Endothelial cell (in vitro differentiated cells): ENCODE measurements at regions not wholly inside any gene's neighbourhood (a gene's known extent, or its start where the extent isn't known, plus 50 kb on each side); places are given as distances from the start of the nearest gene placed in this dataset.

Source experiments
- DNase-seq: peaks from one replicate; pipeline ENCODE4 v3.0.0; 2021; ENCODE audit warnings: low spot score
- H3K27ac Mint-ChIP-seq: one replicate; pipeline ENCODE4 v1.8.0; 2021; ENCODE audit warnings: mixed read lengths, inconsistent platforms; ENCODE audit not compliant: unreplicated experiment
- H3K27me3 Mint-ChIP-seq: one replicate; pipeline ENCODE4 v1.8.0; 2021; ENCODE audit warnings: mild to moderate bottlenecking, moderate library complexity, mixed read lengths, inconsistent platforms; ENCODE audit not compliant: unreplicated experiment
- H3K36me3 Mint-ChIP-seq: one replicate; pipeline ENCODE4 v1.8.0; 2021; ENCODE audit warnings: mild to moderate bottlenecking, low read depth, mixed read lengths, inconsistent platforms; ENCODE audit not compliant: unreplicated experiment
- H3K4me1 Mint-ChIP-seq: one replicate; pipeline ENCODE4 v1.8.0; 2021; ENCODE audit warnings: mild to moderate bottlenecking, mixed read lengths, inconsistent platforms; ENCODE audit not compliant: unreplicated experiment
- H3K4me3 Mint-ChIP-seq: one replicate; pipeline ENCODE4 v1.8.0; 2021; ENCODE audit warnings: mild to moderate bottlenecking, mixed read lengths, inconsistent platforms; ENCODE audit not compliant: unreplicated experiment
- H3K9me3 Mint-ChIP-seq: one replicate; pipeline ENCODE4 v1.8.0; 2021; ENCODE audit warnings: mixed read lengths, inconsistent platforms; ENCODE audit not compliant: unreplicated experiment
- CTCF ChIP-seq: fragments of 200-600 bp; sonication (generic); IDR thresholded peaks from one replicate; pipeline ENCODE4 v1.5.0; 2021; ENCODE audit warnings: antibody characterized with exemption; ENCODE audit not compliant: unreplicated experiment

- DNase-seq = no peak
- no peak overlapping the region for H3K27ac Mint-ChIP-seq
- no peaks in the 10 kb centered on the region for H3K36me3 Mint-ChIP-seq
- H3K27me3 Mint-ChIP-seq = peaks cover 2% of the 10 kb centered on the region
- H3K4me1 Mint-ChIP-seq = peaks cover 2% of the 10 kb centered on the region
- H3K9me3 Mint-ChIP-seq = no peaks in the 10 kb centered on the region
- no peak overlapping the region for H3K4me3 Mint-ChIP-seq
- no peak for TF ChIP-seq CTCF
Observed at GRCh38 chr10:62638062-62638477, 166.4 kb upstream of the ADO start.

- Mint-ChIP-seq H3K36me3 (no peaks in the 10 kb centered on the region), H3K9me3 (no peaks in the 10 kb centered on the region), H3K27me3 (peaks cover 2% of the 10 kb centered on the region), H3K4me3 (no peak overlapping the region), H3K27ac (no peak overlapping the region), H3K4me1 (peaks cover 2% of the 10 kb centered on the region)
- DNase-seq = no peak
- no peak for TF ChIP-seq CTCF
Observed at GRCh38 chr10:62639144-62639543, 165.4 kb upstream of the ADO start.

GRCh38 chr10:62640411-62640810, 164.1 kb upstream of the ADO start:
- no peak for TF ChIP-seq CTCF
- H3K36me3 Mint-ChIP-seq = no peaks in the 10 kb centered on the region
- no peaks in the 10 kb centered on the region for H3K9me3 Mint-ChIP-seq
- H3K4me3 Mint-ChIP-seq = no peak overlapping the region
- H3K4me1 Mint-ChIP-seq = peaks cover 2% of the 10 kb centered on the region
- H3K27me3 Mint-ChIP-seq = peaks cover 2% of the 10 kb centered on the region
- no peak overlapping the region for H3K27ac Mint-ChIP-seq
- DNase-seq = no peak

GRCh38 chr10:62643606-62644587, 160.6 kb upstream of the ADO start:
- H3K27me3 Mint-ChIP-seq = peaks cover 2% of the 10 kb centered on the region
- H3K4me1 Mint-ChIP-seq = peaks cover 16% of the 10 kb centered on the region
- DNase-seq = no peak
- H3K4me3 Mint-ChIP-seq = no peak overlapping the region
- no peak overlapping the region for H3K27ac Mint-ChIP-seq
- TF ChIP-seq CTCF = no peak
- no peaks in the 10 kb centered on the region for H3K9me3 Mint-ChIP-seq
- H3K36me3 Mint-ChIP-seq = no peaks in the 10 kb centered on the region

GRCh38 chr10:62647375-62648092, 157.0 kb upstream of the ADO start:
- Mint-ChIP-seq H3K27me3 (peaks cover 2% of the 10 kb centered on the region), H3K36me3 (no peaks in the 10 kb centered on the region), H3K4me3 (peak overlapping the region; percentile 24), H3K4me1 (peaks cover 16% of the 10 kb centered on the region), H3K9me3 (no peaks in the 10 kb centered on the region), H3K27ac (no peak overlapping the region)
- TF ChIP-seq CTCF = no peak
- no peak for DNase-seq
